ENCODE measurements at regions not wholly inside any gene's neighbourhood (a gene's known extent, or its start where the extent isn't known, plus 50 kb on each side); places are given as distances from the start of the nearest gene placed in this dataset.

- DNase-seq (ENCODE audit: insufficient read length, low spot score) (no peak), FAIRE-seq (no peak)
- TF ChIP-seq TAF1 (IDR thresholded peaks at IDR 0.05; ENCODE audit: low read depth, low read length) (no peak), SPI1 (IDR thresholded peaks at IDR 0.05; ENCODE audit: low read depth, low read length) (no peak), POLR2A (IDR thresholded peaks at IDR 0.05; ENCODE audit: low read depth, low read length) (no peak), PAX5 (IDR thresholded peaks at IDR 0.05; ENCODE audit: insufficient read depth, low read length, severe bottlenecking) (no peak), POU2F2 (IDR thresholded peaks at IDR 0.05; ENCODE audit: low read depth, low read length) (no peak), POLR2AphosphoS5 (IDR thresholded peaks at IDR 0.05; ENCODE audit: low read depth, low read length) (no peak)
These were observed 468.2 kb downstream of the MATN1 start for GRCh38 chr1:30255111-30255724.

- no peak for DNase-seq (ENCODE audit: insufficient read length, low spot score)
- no peak for TF ChIP-seq POLR2A (IDR thresholded peaks at IDR 0.05; ENCODE audit: low read depth, low read length)
- no peak for TF ChIP-seq TAF1 (IDR thresholded peaks at IDR 0.05; ENCODE audit: low read depth, low read length)
- TF ChIP-seq SPI1 (IDR thresholded peaks at IDR 0.05; ENCODE audit: low read depth, low read length): no peak
- no peak for TF ChIP-seq POLR2AphosphoS5 (IDR thresholded peaks at IDR 0.05; ENCODE audit: low read depth, low read length)
- no peak for FAIRE-seq
These were observed 469.5 kb downstream of the MATN1 start for GRCh38 chr1:30253807-30254440.

DNA sequence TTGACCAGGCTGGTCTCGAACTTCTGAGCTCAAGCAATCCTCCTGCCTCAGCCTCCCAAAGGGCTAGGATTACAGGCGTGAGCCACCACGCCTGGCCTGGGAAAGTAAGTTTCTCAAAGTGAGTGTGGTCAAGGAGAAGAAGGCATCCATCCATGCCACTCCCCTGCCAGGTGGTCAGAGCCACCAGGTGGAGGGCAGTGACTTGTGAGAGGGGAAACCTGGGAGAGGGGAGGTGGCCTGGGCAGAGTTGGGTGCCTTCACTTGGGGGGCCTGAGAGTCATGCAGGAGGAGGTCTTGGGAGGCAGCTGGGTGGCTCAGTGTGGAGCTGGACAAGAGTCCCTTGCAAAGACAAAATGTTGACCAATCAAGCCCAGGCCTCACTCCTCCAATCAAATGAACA lies 470.0 kb downstream of the MATN1 start:
- FAIRE-seq: no peak

DNA sequence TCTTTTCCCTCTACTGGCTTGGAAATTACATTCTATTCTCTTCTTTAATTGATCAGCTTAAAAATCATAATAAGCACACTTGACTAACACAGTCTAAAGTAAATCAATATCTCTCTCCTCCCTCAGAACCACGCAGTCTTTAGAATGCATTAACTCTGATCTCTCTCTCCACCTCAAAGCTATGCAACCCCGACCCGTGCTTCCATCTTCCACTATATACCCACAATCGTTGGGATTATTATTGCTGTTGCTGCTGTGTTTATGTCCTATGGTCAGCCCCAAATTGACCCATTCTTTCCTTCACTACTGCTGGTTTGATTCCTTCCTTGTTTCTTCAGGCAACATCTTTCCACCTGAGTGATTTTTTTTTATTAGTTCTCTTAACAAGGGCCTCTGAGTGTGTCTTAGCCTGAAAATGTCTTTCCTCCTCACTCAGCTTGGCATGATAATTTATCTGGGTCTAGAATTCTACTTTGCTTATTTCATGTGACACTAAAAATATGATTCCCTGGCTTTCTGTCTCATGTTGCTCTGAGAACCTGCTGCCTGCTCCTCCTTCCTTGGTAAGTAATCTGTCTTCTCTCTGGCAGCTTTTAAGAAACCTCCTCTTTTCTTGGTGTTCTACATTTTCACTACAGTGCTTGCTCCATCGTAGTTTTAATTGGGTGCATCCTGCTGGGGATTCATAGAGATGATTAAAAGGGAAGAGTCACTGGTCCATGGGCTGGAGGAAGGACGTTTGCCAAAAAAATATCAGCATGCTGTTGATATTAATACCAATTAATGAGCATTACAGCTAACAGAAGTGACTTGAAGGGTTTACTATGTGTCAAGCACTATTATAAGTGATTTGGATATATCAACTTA lies 472.2 kb downstream of the MATN1 start:
- no peak for DNase-seq (ENCODE audit: insufficient read length, low spot score)
- TF ChIP-seq POU2F2 (IDR thresholded peaks at IDR 0.05; ENCODE audit: low read depth, low read length): no peak
- no peak for TF ChIP-seq PAX5 (IDR thresholded peaks at IDR 0.05; ENCODE audit: insufficient read depth, low read length, severe bottlenecking)
- TF ChIP-seq TAF1 (IDR thresholded peaks at IDR 0.05; ENCODE audit: low read depth, low read length): no peak
- no peak for TF ChIP-seq SPI1 (IDR thresholded peaks at IDR 0.05; ENCODE audit: low read depth, low read length)
- no peak for TF ChIP-seq POLR2A (IDR thresholded peaks at IDR 0.05; ENCODE audit: low read depth, low read length)
- TF ChIP-seq POLR2AphosphoS5 (IDR thresholded peaks at IDR 0.05; ENCODE audit: low read depth, low read length): no peak
- no peak for FAIRE-seq

More for the DNA sequence above, 470.0 kb downstream of the MATN1 start:
- no peak for DNase-seq (ENCODE audit: insufficient read length, low spot score)
- TF ChIP-seq TAF1 (IDR thresholded peaks at IDR 0.05; ENCODE audit: low read depth, low read length) (no peak), POLR2A (IDR thresholded peaks at IDR 0.05; ENCODE audit: low read depth, low read length) (no peak), SPI1 (IDR thresholded peaks at IDR 0.05; ENCODE audit: low read depth, low read length) (no peak), POLR2AphosphoS5 (IDR thresholded peaks at IDR 0.05; ENCODE audit: low read depth, low read length) (no peak), PAX5 (IDR thresholded peaks at IDR 0.05; ENCODE audit: insufficient read depth, low read length, severe bottlenecking) (no peak), POU2F2 (IDR thresholded peaks at IDR 0.05; ENCODE audit: low read depth, low read length) (no peak)

- no peak for TF ChIP-seq PAX5 (IDR thresholded peaks at IDR 0.05; ENCODE audit: insufficient read depth, low read length, severe bottlenecking)
- no peak for TF ChIP-seq POU2F2 (IDR thresholded peaks at IDR 0.05; ENCODE audit: low read depth, low read length)
- no peak for TF ChIP-seq TAF1 (IDR thresholded peaks at IDR 0.05; ENCODE audit: low read depth, low read length)
- no peak for TF ChIP-seq POLR2AphosphoS5 (IDR thresholded peaks at IDR 0.05; ENCODE audit: low read depth, low read length)
- no peak for FAIRE-seq
These were observed 472.9 kb downstream of the MATN1 start for GRCh38 chr1:30250338-30250983.

DNA sequence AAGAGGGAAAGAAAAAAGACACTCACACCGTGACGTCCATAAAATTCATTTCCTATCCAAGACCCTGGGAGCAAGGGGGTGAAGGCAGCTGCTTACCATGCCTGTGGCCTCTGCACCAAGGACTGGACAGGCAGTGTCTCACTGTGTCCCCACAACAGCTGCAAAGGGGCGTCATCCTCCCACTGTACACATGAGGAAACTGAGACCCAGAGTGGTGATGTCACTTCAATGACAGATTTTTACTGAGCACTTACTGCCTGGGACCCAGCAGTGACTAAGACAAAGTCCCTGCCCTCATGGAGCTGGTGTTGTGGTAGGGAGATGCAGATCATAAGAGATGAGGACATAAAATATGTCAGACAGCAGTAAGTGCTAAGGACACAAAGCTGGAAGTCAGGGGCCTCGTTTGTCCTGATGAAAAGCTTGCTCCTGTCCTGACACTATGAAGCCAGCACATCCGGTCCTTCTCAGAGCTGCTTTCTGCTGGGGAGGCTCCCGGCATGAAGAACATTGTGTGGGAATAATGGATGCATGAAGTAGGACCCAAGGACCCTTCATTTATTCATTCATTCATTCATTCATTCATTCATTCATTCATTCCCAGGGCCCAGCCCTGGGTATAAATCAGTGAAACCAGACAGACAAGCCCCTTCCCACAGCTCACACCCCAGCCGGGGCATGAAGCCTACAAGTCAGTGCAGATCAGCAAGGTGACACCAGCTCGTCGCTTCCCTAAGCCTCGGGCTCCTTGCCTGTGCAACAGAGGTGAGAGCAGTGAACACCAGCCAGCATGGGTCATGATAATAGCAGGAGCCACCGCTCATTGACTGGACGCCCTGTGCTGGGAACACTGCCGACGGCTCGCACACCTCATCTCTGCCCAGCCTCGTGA lies 473.7 kb downstream of the MATN1 start:
- DNase-seq (ENCODE audit: insufficient read length, low spot score): no peak
- no peak for TF ChIP-seq SPI1 (IDR thresholded peaks at IDR 0.05; ENCODE audit: low read depth, low read length)
- TF ChIP-seq POU2F2 (IDR thresholded peaks at IDR 0.05; ENCODE audit: low read depth, low read length): no peak
- TF ChIP-seq TAF1 (IDR thresholded peaks at IDR 0.05; ENCODE audit: low read depth, low read length): no peak
- FAIRE-seq: no peak

More at GRCh38 chr1:30250338-30250983, 472.9 kb downstream of the MATN1 start:
- no peak for DNase-seq (ENCODE audit: insufficient read length, low spot score)

GRCh38 chr1:30248774-30249173 lies 474.6 kb downstream of the MATN1 start:
- TF ChIP-seq SPI1 (IDR thresholded peaks at IDR 0.05; ENCODE audit: low read depth, low read length) (no peak), POU2F2 (IDR thresholded peaks at IDR 0.05; ENCODE audit: low read depth, low read length) (no peak), POLR2AphosphoS5 (IDR thresholded peaks at IDR 0.05; ENCODE audit: low read depth, low read length) (no peak), POLR2A (IDR thresholded peaks at IDR 0.05; ENCODE audit: low read depth, low read length) (no peak), TAF1 (IDR thresholded peaks at IDR 0.05; ENCODE audit: low read depth, low read length) (no peak)
- DNase-seq (ENCODE audit: insufficient read length, low spot score) (no peak), FAIRE-seq (no peak)

DNA sequence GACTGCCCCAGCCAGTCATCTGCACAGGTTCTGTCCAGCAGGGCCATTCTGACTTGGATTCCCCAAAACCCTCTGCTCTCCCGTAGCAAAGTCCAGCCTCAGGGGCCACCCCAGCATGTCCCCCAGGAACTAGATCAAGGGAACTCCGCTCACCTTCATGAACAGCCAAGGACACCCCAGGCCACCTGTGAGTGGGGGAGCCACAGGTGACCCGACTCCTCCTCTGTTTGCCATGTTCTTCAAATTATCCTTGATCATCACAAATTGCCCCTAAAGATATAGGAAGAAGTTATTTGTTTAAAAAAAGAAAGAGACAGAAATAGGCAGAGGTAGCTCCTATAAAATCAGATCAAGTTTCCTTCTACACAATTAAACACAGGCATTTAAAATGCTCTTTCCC lies 475.0 kb downstream of the MATN1 start:
- FAIRE-seq (no peak), DNase-seq (ENCODE audit: insufficient read length, low spot score) (no peak)
- no peak for TF ChIP-seq POLR2AphosphoS5 (IDR thresholded peaks at IDR 0.05; ENCODE audit: low read depth, low read length)
- no peak for TF ChIP-seq SPI1 (IDR thresholded peaks at IDR 0.05; ENCODE audit: low read depth, low read length)
- TF ChIP-seq TAF1 (IDR thresholded peaks at IDR 0.05; ENCODE audit: low read depth, low read length): no peak
- TF ChIP-seq POU2F2 (IDR thresholded peaks at IDR 0.05; ENCODE audit: low read depth, low read length): no peak
- TF ChIP-seq POLR2A (IDR thresholded peaks at IDR 0.05; ENCODE audit: low read depth, low read length): no peak
- TF ChIP-seq PAX5 (IDR thresholded peaks at IDR 0.05; ENCODE audit: insufficient read depth, low read length, severe bottlenecking): no peak
